Activated CD8-positive, alpha-beta memory T cell treated with anti-CD3 and anti-CD28 coated beads, Interleukin-2, amount 50 U/mL, for 48 hours (primary cell): ENCODE measurements at regions not wholly inside any gene's neighbourhood (a gene's known extent, or its start where the extent isn't known, plus 50 kb on each side); places are given as distances from the start of the nearest gene placed in this dataset.

ENCODE experiments used
- DNase-seq: peaks from one replicate; pipeline ENCODE4 v3.0.0-alpha.2; 2020

DNA sequence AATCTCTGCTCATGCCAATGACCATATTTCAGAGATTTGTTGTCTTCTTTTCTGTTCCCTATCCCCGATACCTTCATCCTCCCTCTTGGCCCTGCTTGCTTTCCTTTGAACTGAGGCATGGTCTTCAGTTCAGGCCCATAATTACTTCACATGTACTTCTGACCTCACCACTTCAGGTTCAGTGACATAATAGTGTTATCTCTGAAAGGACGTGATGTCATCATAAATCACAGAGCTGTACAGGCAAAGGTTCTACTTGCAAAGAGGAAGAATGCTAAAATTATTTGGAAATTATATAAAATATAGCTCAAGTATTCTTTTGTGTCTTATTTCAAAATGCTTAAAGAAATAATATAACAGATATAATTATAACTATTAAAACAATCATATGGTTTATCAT, 230.3 kb upstream of the ESRRG start:
- no peak for DNase-seq

DNA sequence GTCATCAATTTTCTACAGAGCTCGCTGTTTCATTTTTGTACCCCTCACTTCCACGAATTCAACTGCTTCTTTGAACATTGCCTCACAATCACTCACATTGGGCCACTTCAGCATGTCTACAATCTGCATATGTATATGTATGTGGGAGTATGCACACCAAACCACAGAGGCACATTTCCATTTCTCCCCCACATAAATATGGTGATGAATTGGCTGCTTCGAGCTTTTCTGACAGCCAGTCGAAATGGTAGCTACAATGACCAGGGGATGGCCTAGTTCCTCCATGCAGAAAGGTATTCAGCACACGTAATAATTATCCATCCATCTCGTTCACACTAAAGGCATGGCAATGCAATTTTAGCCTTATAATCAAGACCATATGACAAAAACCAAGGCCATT, 229.6 kb upstream of the ESRRG start:
- no peak for DNase-seq

DNA sequence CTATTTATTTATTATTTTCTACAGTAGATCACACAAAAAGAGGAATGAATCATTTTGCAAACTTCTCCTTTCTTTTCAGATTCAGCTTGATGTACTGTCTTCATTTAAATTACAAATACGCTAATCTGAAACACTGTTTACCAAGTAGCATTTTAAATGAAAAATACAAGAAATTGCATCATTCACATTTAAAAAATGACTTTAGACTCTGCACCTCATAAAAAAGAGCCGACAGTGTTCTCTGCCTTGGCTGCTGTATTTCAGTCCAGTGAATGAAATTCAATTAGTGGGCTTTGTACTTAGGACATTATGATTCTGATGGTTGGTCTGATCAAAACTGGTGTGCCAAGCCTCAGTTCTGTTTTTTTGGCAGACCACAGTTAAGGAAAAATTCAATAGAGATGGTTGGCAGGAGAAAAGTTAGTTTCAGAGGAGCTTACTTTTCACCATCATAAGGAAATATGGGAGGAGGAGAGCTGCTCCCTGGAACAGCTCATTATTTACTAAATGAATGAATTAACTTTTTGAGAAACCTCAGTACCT, 222.4 kb upstream of the ESRRG start:
- no peak for DNase-seq

DNA sequence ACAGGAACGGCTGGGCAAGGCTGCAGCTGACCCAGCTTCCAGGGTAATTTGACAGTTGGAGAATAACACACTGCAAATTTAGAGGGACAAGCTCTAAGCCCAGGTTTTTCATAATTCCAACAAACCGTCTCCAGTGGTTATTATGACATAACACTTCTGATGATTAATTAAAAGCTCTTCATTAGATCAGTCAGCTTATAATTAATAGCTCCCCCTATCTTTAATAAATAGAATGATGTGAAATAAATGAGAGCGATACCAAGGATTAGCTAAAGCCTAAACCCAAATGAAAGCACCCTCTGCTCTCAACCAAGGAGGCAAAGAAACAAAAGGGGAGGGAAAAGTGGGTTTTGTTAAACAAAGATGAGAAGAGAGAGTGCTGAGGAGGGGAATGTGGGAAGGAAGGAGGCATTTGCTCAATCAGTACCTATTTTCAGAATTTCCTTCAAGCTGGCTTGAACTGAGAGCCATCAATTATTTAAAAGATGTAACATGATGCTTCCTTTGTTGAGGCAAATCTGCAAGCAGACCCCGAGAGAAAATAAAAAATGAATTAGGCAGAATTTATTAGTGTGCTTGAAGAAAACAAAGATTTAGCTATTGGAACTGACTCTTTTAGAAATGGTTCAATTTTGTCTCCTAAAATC, 221.8 kb upstream of the ESRRG start:
- no peak for DNase-seq

DNA sequence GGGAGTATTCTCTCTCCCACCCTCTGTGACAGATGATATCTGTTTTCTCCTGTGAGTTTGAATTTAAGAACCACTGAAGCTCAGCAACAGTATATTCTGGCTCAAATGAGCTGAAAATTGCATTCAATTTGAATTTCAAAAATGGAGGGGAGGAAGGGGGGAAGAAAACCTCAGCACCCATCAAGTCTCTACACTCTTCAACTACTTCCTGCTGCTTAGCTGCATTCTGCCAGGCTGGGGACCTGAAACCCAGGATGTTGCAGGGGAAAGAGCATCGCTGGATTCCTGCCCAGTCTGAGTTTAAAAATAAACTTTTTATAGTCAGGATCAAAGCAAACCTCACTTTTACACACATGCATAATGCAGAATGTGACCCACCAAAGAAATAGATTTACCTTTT, 214.3 kb upstream of the ESRRG start:
- no peak for DNase-seq

DNA sequence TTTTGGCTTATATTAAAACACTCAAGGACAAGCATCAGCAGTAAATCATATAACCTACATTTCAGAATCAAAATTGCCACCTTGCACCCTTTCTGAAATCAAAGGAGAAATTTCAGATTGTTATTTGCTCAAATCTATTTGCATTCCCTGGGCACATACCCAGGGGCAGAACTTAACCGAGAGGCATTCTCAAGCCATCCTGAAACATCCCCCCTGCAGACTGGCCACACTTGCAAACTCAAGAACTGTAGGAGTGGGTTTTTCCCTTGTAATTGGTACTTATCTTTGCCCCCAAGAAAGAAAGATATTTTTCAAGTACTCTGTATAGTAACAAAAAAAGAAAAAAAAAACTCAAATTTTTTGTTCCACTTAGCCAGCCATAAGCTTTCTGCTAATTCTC, 213.6 kb upstream of the ESRRG start:
- no peak for DNase-seq

DNA sequence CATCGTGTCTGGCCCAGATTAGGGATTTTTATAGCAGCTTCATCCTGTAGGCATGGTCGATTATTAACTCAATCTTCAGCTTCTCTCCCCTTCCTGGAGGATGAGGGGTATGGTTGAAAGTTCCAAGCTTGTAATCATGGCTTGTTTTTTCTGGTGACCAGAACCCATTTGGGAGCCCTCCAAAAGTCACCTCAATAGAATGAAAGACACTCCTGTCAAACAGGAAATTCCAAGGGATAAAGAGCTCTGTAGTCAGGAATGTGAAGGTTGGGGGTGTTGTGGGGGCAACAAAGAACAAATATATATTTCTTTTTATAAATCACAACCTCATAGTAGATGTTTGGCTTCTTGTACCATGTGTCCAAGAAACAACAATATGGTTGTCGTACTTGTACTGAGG, 212.7 kb upstream of the ESRRG start:
- DNase-seq: no peak

DNA sequence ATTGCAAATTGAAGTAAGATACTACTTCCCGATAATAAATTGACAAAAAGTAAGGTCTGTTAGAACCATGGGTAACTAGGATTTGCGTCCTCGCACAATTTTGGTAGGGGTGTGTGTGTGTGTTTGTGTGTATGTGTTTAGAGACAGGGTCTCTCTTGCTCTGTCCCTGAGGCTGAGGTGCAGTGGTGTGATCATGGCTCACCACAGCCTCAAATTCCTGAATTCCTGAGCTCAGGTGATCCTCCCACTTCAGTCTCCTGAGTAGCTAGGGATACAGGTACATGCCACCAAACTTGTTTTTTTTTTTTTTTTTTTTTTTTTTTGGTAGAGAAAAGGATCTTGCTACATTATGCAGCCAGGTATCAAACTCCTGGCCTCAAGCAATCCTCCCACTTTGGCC, 209.2 kb upstream of the ESRRG start:
- no peak for DNase-seq

DNA sequence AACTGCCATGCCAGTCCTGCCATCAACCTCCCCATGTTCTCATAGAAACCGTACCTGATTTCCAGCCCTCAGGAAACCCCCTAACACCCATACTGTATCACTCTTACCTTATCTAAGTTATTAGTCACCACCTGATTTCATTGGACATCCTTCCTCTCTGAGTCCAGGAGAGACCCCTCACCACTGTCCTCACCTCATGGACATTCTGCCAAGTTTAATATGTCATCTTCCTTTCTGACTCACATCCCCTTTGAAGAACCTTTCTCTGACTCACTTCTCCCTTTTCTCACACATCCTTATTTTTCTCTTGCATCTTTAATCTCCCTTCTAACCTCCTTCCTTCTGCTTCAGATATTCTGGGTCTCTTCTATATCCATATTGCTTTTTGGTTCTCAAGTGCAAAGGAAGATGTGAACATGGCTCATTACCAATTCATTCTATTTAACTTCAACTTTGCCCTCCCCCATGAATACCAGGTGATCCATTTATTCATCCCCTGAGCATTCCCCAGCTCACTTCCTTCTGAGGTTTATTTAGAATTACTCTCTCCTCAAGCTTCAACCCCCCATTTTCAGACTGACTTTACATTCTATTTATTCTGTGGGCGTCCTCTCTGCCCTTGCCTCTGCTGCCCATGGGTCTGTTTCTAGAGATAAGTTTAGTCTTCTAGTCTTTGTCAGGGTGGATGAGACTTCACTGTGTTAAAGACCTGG, 206.8 kb upstream of the ESRRG start:
- DNase-seq: no peak

DNA sequence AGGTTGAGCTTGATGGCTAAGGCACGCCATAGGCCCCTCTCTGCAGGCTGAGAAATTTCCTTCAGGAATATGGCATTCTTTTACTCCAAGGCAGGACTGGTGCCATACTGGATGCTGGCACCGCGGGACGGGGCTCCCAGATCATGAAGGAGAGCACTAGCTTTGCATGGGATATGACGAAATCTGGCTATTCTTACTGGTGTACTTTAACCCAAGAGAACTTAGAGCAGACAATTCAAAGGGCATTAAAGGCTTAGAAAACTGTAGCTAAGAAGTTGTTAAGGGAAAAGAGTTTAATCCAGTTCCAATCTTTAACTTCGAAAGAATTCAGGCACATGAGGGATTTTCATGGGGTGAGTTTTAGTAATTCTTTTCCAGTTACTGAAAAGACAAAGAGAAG, 204.4 kb upstream of the ESRRG start:
- no peak for DNase-seq

DNA sequence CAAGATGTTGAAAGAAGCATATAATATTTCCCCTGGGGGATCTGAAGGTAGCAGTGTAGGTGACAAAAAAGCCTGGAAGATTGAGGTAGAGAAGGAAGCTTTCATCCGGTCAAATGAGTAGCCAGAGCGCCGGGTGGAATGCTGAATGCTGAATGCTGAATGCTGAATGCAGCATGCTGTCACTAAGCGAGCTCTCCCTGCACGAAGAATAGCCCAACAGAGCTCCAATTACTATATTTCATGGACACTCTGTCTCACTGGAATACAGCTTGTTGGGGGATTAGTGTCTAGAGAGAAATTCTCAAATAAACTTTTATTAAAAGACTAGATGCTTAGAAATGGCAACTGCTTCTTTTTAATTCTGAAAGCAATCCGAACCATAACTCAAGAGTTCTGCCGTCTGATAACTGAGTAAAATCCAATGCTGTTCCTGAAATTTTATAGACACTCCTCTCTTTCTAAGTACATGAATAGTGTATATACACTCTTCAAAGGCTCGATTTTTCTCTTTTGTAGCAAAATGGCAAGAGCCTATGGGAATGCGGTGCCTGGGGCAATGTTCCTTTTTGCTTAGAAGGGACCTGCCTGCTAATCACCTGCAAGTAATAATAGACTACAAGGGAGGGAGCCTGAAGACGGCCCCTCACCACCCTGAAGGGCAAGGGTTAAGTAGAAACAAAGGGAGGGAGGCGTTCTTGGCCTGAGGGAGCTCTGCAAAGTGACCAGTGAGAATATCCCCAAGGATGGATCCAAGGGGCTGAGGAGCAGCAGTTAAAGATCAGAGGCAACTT, 203.7 kb upstream of the ESRRG start:
- DNase-seq: no peak

DNA sequence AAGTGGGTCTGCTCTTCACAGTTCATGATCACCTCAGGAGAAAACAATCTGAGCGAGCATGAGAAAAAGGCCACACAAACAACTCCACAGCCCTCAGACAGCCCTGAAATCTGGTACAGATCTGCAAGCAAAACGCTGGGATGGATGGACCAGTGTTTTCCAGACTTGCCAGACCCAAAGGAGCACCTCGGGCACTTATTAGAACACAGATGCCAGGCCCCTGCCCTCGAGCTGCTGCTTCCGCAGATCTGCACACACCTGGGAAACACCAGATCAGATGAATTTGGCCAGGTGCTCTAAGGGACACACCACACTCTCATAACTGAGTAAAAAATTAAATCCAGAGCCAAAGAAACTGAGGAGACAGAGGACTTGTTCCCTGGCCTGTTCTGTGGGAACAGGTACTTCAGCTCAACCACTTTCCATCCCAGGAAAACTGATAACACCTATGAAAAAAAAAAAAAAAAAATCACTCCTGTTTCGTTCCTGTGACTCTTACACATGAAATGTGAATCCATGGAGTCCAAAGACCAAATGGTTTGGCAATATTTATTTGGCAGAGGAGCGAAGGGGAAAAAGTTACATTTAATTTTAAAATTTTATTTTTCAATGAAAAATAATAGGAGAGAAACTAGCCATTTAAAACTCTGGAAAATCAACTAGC, 202.9 kb upstream of the ESRRG start:
- no peak for DNase-seq

DNA sequence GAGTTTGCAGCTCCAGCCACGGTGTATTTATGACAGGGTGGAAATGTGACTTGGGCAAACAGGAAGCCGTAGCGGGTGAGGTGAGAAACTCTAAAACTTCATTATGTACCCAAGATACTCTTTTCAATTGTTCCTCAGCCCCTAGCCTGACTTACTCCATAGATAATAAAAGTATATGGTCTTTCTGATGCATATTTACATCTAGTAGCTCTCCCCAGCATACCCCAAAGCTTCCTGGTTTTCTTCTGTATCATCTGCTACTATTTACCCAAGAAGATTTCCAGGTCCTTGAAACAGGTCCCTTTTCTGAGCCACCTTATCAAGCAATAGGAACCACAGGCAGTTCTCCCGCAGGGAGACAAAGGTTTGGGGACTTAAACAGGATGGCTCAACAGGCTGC, 201.5 kb upstream of the ESRRG start:
- DNase-seq: no peak

DNA sequence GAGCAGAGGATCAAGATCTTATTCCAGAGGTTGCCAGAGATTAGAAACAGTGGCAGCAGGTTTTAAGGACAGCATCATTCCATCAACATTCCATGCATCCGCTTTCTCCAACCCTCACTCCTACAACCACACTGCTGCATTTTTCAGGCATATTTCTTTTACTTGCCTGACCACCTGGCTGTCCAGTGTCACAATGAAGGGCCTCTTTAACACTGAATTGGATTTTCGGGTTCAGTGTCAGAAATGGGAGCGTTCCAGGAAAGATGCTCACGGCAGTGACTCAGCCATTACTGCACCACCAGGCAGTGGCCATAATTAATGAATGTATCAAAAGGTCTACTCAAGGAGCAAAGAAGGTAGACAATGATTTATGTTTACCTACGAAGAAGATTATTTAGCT, 200.4 kb upstream of the ESRRG start:
- DNase-seq: no peak

DNA sequence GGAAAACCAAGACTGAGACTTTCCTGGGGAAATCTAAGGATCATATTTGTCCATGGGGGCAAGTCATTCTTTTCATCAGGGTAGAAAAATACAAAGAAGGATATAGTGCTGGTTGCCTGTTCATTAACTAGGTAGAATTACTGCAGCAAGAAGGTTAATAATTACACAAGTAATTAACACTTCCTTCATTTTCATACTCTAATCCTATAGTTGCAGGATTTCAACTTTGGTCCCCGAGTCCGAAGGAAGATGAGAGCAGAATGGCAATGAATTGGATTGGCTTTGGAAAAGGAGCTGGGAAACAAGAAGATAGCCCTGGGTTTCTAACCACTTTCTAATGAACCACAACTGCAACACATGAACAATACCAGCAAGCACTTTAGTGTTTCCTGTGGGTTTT, 199.2 kb upstream of the ESRRG start:
- no peak for DNase-seq

DNA sequence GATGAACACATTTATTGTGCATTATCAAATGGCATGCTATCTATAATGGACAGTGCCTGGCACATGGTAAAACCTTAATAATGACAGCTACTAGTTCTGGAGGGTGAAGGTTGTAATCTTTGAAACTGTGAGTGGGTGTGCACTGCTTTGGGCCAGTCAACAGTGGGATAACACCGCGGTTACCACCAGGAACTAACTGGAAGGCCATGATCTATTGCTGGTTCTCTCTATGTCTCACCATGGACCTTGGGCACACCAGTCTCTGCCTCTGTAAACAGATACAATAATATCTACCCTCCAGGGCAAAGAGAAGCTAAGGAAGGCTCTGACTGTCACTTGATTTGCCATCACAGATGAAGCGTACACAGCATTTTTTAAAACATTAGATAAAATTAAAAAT, 198.6 kb upstream of the ESRRG start:
- DNase-seq: no peak

DNA sequence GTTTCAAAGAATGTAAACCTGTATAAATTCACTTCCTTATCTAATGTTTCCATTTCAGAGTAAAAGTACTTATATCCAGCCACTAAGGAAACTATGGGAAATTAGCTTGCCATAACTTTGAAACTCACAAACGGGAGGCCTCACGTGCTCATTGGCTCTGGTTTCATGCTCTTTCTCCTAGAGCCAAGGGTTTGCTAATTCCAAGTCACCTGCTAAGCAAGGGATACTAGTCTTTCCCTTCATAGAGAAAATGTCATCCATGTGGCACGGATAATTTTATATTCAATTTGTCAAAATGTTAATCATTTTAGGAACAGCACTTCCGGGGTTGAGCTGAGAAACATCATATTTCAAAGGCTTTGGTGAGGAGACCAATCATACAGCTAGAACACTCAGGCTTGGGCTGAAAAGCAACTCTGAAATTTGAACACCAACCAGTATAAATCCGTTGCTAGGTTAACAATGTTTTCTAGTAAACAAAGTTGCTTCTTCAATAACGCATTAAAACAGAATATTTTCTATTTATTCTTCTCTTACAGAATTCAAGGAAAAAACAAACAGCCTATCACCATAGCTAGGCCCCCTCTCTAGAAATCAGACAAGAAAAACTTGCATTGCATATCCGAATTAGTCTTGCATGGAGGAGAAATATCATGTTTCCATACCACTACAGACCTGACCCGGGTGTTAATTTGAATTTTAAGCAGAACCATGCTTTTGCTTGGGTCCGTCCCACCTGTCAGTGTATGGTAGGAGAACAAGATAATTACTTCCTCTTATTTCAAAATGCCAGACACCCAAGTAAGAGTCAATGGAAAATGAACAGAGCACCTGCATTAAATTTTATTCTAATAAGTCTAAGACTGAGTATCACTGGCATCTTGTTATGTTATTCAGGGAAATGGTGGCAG, 196.1 kb upstream of the ESRRG start:
- DNase-seq: no peak

DNA sequence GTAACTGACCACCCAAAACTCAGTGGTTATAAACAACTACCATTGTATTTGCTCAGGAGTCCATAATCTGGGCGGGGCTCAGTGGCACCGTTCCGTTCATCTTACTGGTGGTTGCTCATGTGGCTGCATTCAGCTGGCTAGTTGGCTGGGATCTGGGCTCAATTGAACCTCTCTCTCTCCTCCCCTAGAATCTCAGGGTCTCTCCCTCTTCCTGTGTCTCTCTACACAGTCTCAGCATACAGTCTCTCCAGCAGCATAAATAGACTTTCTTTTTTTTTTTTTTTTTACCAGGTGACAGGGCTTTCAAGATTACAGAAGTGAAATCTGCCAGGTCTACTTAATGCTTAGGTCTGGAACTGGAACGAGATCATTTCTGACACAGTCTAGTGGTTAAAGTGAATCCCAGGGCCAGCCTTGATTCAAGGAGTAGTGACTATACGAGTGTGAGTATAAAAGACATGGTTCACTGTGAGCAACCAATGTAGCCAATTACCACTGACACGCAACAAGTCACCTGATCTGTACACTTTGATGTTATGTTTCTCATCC, 193.7 kb upstream of the ESRRG start:
- DNase-seq: no peak

DNA sequence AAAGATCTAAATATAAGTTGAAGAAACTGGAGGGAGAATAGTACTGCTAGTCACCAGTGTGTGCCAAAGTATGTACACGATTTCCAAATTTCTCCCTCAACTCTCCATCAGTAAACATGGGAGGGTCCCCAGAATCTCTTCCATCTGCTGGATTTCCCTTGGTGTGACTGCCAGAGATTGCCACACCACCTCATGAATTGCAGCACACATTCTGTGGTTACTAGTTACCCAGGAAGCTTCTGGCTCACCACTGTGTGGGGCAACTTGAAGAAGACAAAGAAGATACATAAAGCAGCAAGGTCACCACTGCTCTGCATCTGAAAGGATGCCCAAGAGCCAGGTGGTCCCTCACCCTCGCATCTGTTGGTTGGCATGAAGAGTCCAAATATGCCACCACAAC, 191.7 kb upstream of the ESRRG start:
- DNase-seq: no peak

DNA sequence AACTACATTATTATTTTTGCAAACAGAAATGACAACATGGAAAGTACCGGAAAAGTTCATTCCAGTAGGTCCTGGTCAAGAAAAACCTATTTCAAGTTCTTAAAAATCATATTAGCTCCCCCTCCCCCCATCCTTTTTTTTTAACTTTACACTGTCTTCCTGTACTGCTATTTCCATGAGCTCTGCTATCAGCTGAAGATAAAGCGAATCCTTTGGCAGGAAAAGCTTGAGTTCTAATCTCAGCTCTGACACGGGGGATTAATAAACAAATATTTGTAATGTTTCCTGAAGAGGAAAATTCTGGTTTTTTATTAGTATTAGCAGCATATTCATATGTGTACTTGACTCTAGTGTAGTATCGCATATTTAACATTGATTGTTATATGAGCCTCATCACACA, 190.7 kb upstream of the ESRRG start:
- DNase-seq: no peak

DNA sequence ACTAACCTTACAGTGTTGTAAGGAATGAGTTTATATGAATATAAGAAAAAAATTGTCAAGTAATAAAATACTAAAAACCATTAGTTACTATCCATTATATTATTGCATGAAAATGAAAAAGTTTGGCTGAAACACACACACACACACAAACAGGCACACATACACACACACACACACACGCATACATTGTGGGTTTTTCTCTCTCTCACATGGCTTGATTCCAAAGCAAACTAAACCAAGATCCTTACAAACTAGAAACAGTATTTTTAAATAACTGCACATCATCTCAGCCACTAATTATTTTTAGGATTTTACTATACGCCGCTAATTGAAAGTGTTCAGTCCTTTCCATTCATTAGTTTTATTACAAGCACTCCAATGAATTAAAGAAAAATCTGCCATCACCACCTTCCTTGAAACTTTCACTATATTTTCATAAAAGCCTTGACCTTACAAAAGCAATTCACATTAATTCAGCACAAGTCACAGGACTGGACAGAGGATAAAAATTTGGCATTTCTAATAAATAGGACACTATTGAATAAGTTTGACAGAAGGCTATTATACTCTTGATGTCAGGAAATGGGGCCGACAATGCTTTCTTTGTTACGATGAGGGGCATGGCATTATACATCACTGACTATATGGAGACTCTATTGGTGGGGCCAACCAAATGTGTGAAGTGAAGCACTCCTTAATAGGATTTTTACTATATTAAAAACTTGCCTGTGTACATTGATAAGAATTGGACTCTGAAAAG, 187.0 kb upstream of the ESRRG start:
- no peak for DNase-seq
